ENCODE measurements at regions not wholly inside any gene's neighbourhood (a gene's known extent, or its start where the extent isn't known, plus 50 kb on each side); places are given as distances from the start of the nearest gene placed in this dataset.

- no peak overlapping the region for H3K4me3 ChIP-seq (ENCODE audit: low read depth, low read length)
- no peak for TF ChIP-seq CTCF (IDR thresholded peaks at IDR 0.05; ENCODE audit: insufficient read depth, low read depth, low read length, missing control alignments)
- no peak for DNase-seq (ENCODE audit: low read depth)
Observed at GRCh38 chr4:79498282-79498681, 90.3 kb upstream of the GK2 start.

GRCh38 chr4:79497001-79497400 is 89.0 kb upstream of the GK2 start:
- no peak for DNase-seq (ENCODE audit: low read depth)
- no peak for TF ChIP-seq CTCF (IDR thresholded peaks at IDR 0.05; ENCODE audit: insufficient read depth, low read depth, low read length, missing control alignments)
- H3K4me3 ChIP-seq (ENCODE audit: low read depth, low read length): no peak overlapping the region

GRCh38 chr4:79495447-79495846 is 87.4 kb upstream of the GK2 start:
- no peak for TF ChIP-seq CTCF (IDR thresholded peaks at IDR 0.05; ENCODE audit: insufficient read depth, low read depth, low read length, missing control alignments)
- H3K4me3 ChIP-seq (ENCODE audit: low read depth, low read length): no peak overlapping the region
- DNase-seq (ENCODE audit: low read depth): no peak

- H3K4me3 ChIP-seq (ENCODE audit: low read depth, low read length): no peak overlapping the region
- TF ChIP-seq CTCF (IDR thresholded peaks at IDR 0.05; ENCODE audit: insufficient read depth, low read depth, low read length, missing control alignments): no peak
- DNase-seq (ENCODE audit: low read depth): no peak
Observed at GRCh38 chr4:79492148-79492547, 84.1 kb upstream of the GK2 start.

GRCh38 chr4:79489506-79489905 is 81.5 kb upstream of the GK2 start:
- TF ChIP-seq CTCF (IDR thresholded peaks at IDR 0.05; ENCODE audit: insufficient read depth, low read depth, low read length, missing control alignments): no peak
- DNase-seq (ENCODE audit: low read depth): no peak
- no peak overlapping the region for H3K4me3 ChIP-seq (ENCODE audit: low read depth, low read length)

GRCh38 chr4:79476196-79476595 is 68.2 kb upstream of the GK2 start:
- TF ChIP-seq CTCF (IDR thresholded peaks at IDR 0.05; ENCODE audit: insufficient read depth, low read depth, low read length, missing control alignments): no peak
- no peak for DNase-seq (ENCODE audit: low read depth)
- H3K4me3 ChIP-seq (ENCODE audit: low read depth, low read length): no peak overlapping the region

GRCh38 chr4:79473439-79473724 is 65.4 kb upstream of the GK2 start:
- no peak for TF ChIP-seq CTCF (IDR thresholded peaks at IDR 0.05; ENCODE audit: insufficient read depth, low read depth, low read length, missing control alignments)

More at GRCh38 chr4:79473439-79473724, 65.4 kb upstream of the GK2 start:
- no peak for DNase-seq (ENCODE audit: low read depth)
- no peak overlapping the region for H3K4me3 ChIP-seq (ENCODE audit: low read depth, low read length)
